ENCODE measurements at regions not wholly inside any gene's neighbourhood (a gene's known extent, or its start where the extent isn't known, plus 50 kb on each side); places are given as distances from the start of the nearest gene placed in this dataset.

DNA sequence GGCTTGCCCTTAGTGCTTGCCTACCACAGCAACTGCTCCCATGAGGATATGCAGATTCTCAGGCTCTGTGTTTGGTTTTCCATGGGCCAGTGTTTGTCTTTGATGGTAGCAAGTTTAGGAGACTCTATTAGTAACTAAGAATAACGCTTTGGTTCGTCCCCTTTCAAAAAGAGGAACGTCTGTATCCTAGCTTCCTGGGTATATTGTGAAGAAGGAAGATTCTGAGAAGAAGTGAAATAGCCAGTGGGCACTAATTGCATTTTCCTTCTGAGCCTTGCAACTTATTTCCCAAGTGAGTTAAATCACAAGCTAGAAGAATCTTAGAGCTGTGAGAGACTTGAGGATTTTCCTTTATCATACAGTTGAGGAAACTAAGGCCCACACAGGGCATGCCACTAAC lies 376.8 kb downstream of the PIK3R1 start:
- H3K9me3 ChIP-seq (ENCODE audit: control insufficient read depth in 4 of 4, insufficient read depth in 3 of 4, low read length in 3 of 4): peaks cover 0 to 4% (median 0%) of the 10 kb centered on the region in 4 donors
- TF ChIP-seq, protein P1, sequence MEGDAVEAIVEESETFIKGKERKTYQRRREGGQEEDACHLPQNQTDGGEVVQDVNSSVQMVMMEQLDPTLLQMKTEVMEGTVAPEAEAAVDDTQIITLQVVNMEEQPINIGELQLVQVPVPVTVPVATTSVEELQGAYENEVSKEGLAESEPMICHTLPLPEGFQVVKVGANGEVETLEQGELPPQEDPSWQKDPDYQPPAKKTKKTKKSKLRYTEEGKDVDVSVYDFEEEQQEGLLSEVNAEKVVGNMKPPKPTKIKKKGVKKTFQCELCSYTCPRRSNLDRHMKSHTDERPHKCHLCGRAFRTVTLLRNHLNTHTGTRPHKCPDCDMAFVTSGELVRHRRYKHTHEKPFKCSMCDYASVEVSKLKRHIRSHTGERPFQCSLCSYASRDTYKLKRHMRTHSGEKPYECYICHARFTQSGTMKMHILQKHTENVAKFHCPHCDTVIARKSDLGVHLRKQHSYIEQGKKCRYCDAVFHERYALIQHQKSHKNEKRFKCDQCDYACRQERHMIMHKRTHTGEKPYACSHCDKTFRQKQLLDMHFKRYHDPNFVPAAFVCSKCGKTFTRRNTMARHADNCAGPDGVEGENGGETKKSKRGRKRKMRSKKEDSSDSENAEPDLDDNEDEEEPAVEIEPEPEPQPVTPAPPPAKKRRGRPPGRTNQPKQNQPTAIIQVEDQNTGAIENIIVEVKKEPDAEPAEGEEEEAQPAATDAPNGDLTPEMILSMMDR (IDR thresholded peaks at IDR 0.05; ENCODE audit: control extremely low read depth, extremely low read depth): no peak
- H3K27ac ChIP-seq (ENCODE audit: low read depth in 1 of 2, low read length in 1 of 2): no peak overlapping the region
- H3K4me1 ChIP-seq (ENCODE audit: control insufficient read depth in 5 of 5, insufficient read depth in 5 of 5, low read length in 5 of 5): no peaks in the 10 kb centered on the region
- WGBS, 2 donors: 50 to 73% methylated on average over 3 of the region's 3 CpGs
- ATAC-seq (ENCODE audit: insufficient read depth, low FRiP score) (no peak), DNase-seq (no peak)
- H3K9ac ChIP-seq (ENCODE audit: insufficient read depth in 1 of 2, low read length in 2 of 2): no peak overlapping the region
- H3K27me3 ChIP-seq (ENCODE audit: control insufficient read depth in 3 of 3, insufficient read depth in 3 of 3, low read length in 2 of 3): no peaks in the 10 kb centered on the region
- no peaks in the 10 kb centered on the region for H3K36me3 ChIP-seq (ENCODE audit: control insufficient read depth in 4 of 4, insufficient read depth in 4 of 4, low read length in 4 of 4)
- no peak overlapping the region for H3K4me3 ChIP-seq

DNA sequence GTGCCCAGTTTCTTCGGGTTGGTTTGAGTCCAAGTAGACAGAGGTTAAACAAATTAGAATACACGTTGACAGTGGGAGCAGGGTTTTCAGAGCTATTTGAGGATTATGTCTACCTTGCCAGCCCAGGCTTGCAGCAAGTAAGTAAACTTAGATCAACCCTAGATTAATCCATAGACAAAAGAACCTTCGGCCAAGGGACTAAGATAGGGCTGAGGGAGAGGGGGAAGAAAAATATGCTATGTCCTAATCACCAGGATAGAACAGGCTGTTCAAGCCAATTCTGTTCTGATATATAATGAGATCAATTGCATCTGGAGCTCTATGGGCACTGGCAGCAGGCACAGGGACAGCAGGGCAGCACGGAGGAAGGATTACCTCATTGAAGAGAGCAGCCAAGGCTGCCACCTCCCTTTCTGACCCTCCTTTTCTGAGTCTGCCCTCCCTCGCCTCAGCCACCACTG lies 377.7 kb downstream of the PIK3R1 start:
- WGBS, 2 donors: 76 to 88% methylated on average over 5 of the region's 5 CpGs
- Histone ChIP-seq H3K4me1 (ENCODE audit: control insufficient read depth in 5 of 5, insufficient read depth in 5 of 5, low read length in 5 of 5) (no peaks in the 10 kb centered on the region), H3K9me3 (ENCODE audit: control insufficient read depth in 4 of 4, insufficient read depth in 3 of 4, low read length in 3 of 4) (peaks cover 0 to 4% (median 0%) of the 10 kb centered on the region in 4 donors), H3K27me3 (ENCODE audit: control insufficient read depth in 3 of 3, insufficient read depth in 3 of 3, low read length in 2 of 3) (no peaks in the 10 kb centered on the region), H3K4me3 (no peak overlapping the region), H3K36me3 (ENCODE audit: control insufficient read depth in 4 of 4, insufficient read depth in 4 of 4, low read length in 4 of 4) (no peaks in the 10 kb centered on the region), H3K9ac (ENCODE audit: insufficient read depth in 1 of 2, low read length in 2 of 2) (no peak overlapping the region), H3K27ac (ENCODE audit: low read depth in 1 of 2, low read length in 1 of 2) (no peak overlapping the region)
- DNase-seq: peak in 1 of 3 donors; percentile 2
- ATAC-seq (ENCODE audit: insufficient read depth, low FRiP score): no peak
- TF ChIP-seq, protein P1 (IDR thresholded peaks at IDR 0.05; ENCODE audit: control extremely low read depth, extremely low read depth): no peak

DNA sequence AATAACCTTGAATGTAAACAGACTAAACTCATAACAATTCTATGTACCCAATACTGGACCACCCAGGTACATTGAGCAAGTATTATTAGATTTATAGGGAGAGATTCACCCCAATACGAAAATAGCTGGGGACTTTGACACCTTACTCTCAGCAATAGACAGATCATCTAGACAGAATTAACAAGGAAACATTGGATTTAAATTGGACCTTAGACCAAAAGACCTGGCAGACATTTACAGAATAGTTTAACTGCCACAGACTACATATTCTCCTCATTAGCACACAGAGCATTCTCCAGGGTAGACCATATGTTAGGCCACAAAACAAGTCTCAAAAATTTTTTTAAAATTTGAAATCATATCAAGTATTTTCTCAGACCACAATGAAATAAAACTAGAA lies 397.4 kb downstream of the PIK3R1 start:
- TF ChIP-seq, protein P1 (IDR thresholded peaks at IDR 0.05; ENCODE audit: control extremely low read depth, extremely low read depth): no peak
- DNase-seq: no peak
- Histone ChIP-seq H3K9me3 (ENCODE audit: control insufficient read depth in 4 of 4, insufficient read depth in 3 of 4, low read length in 3 of 4) (peaks cover 0 to 15% (median 6%) of the 10 kb centered on the region in 4 donors), H3K27ac (ENCODE audit: low read depth in 1 of 2, low read length in 1 of 2) (no peak overlapping the region), H3K4me1 (ENCODE audit: control insufficient read depth in 5 of 5, insufficient read depth in 5 of 5, low read length in 5 of 5) (no peaks in the 10 kb centered on the region), H3K36me3 (ENCODE audit: control insufficient read depth in 4 of 4, insufficient read depth in 4 of 4, low read length in 4 of 4) (no peaks in the 10 kb centered on the region), H3K4me3 (no peak overlapping the region), H3K27me3 (ENCODE audit: control insufficient read depth in 3 of 3, insufficient read depth in 3 of 3, low read length in 2 of 3) (no peaks in the 10 kb centered on the region), H3K9ac (ENCODE audit: insufficient read depth in 1 of 2, low read length in 2 of 2) (no peak overlapping the region)
- ATAC-seq (ENCODE audit: insufficient read depth, low FRiP score): no peak
- WGBS, 2 donors: 93 to 96% methylated on average over 1 of the region's 1 CpG

DNA sequence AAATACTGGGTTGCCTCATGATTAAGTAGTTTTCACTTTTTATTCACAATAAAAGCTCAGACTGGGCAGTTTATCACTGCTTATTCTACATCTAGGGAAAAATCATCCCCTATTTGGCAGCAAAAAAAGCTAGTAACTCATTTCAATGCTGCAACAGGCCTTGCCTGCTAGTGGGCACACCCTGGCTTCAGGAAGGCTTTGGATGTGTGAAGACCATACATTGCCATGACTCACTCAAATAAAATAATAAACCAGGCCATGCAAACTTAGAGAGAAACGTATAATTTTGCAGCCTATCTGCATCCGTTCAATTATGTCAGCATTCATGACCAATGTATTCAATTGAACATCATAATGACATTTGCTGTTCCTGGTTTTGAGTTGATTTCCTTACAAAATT lies 402.9 kb downstream of the PIK3R1 start:
- TF ChIP-seq, protein P1 (IDR thresholded peaks at IDR 0.05; ENCODE audit: control extremely low read depth, extremely low read depth): no peak
- no peak overlapping the region for H3K9ac ChIP-seq (ENCODE audit: insufficient read depth in 1 of 2, low read length in 2 of 2)
- H3K4me3 ChIP-seq: no peak overlapping the region
- DNase-seq: no peak
- no peak overlapping the region for H3K27ac ChIP-seq (ENCODE audit: low read depth in 1 of 2, low read length in 1 of 2)
- no peaks in the 10 kb centered on the region for H3K27me3 ChIP-seq (ENCODE audit: control insufficient read depth in 3 of 3, insufficient read depth in 3 of 3, low read length in 2 of 3)
- 90 to 93% methylated on average over 2 of the region's 2 CpGs for WGBS, 2 donors
- ATAC-seq (ENCODE audit: insufficient read depth, low FRiP score): no peak
- H3K36me3 ChIP-seq (ENCODE audit: control insufficient read depth in 4 of 4, insufficient read depth in 4 of 4, low read length in 4 of 4): no peaks in the 10 kb centered on the region
- no peaks in the 10 kb centered on the region for H3K9me3 ChIP-seq (ENCODE audit: control insufficient read depth in 4 of 4, insufficient read depth in 3 of 4, low read length in 3 of 4)
- no peaks in the 10 kb centered on the region for H3K4me1 ChIP-seq (ENCODE audit: control insufficient read depth in 5 of 5, insufficient read depth in 5 of 5, low read length in 5 of 5)

Measured in lung (tissue), 11 donors.